ENCODE measurements at regions not wholly inside any gene's neighbourhood (a gene's known extent, or its start where the extent isn't known, plus 50 kb on each side); places are given as distances from the start of the nearest gene placed in this dataset.

- no peak for DNase-seq
Measured at GRCh38 chr4:149296503-149296902, 519.1 kb downstream of the IQCM start.

- no peak for DNase-seq
Measured at GRCh38 chr4:149296084-149296483, 519.6 kb downstream of the IQCM start.

- DNase-seq = no peak
Measured at GRCh38 chr4:149294601-149295000, 521.0 kb downstream of the IQCM start.

GRCh38 chr4:149293046-149293649 is 522.5 kb downstream of the IQCM start:
- DNase-seq = no peak

- no peak for DNase-seq
Measured at GRCh38 chr4:149292425-149293007, 523.1 kb downstream of the IQCM start.

- no peak for DNase-seq
Measured at GRCh38 chr4:149291463-149291862, 524.2 kb downstream of the IQCM start.

GRCh38 chr4:149280806-149281205 is 534.8 kb downstream of the IQCM start:
- DNase-seq = no peak

- DNase-seq = no peak
Measured at GRCh38 chr4:149279776-149280175, 535.9 kb downstream of the IQCM start.

GRCh38 chr4:149279331-149279730 is 536.3 kb downstream of the IQCM start:
- no peak for DNase-seq

- no peak for DNase-seq
Measured at GRCh38 chr4:149277705-149278104, 537.9 kb downstream of the IQCM start.

GRCh38 chr4:149269835-149270234 is 545.8 kb downstream of the IQCM start:
- DNase-seq = no peak

- DNase-seq = no peak
Measured at GRCh38 chr4:149266301-149266700, 549.3 kb downstream of the IQCM start.

GRCh38 chr4:149265645-149266044 is 550.0 kb downstream of the IQCM start:
- DNase-seq = no peak

- peak in 1 of 56 donors; percentile 0 for DNase-seq
Measured at GRCh38 chr4:149264093-149264733, 551.4 kb downstream of the IQCM start.

- peak in 2 of 56 donors; percentile 1 to 3 for DNase-seq
Measured at GRCh38 chr4:149248191-149248764, 567.4 kb downstream of the IQCM start.

GRCh38 chr4:149247164-149247563 is 568.5 kb downstream of the IQCM start:
- DNase-seq = no peak

GRCh38 chr4:149245333-149245732 is 570.3 kb downstream of the IQCM start:
- no peak for DNase-seq

- no peak for DNase-seq
Measured at GRCh38 chr4:149238097-149238496, 577.5 kb downstream of the IQCM start.

- DNase-seq = no peak
Measured at GRCh38 chr4:149234798-149235197, 580.8 kb downstream of the IQCM start.

- no peak for DNase-seq
Measured at GRCh38 chr4:149223659-149224058, 592.0 kb downstream of the IQCM start.

- DNase-seq = no peak
Measured at GRCh38 chr4:149218672-149219071, 597.0 kb downstream of the IQCM start.

GRCh38 chr4:149214301-149214700 is 601.3 kb downstream of the IQCM start:
- no peak for DNase-seq

- no peak for DNase-seq
Measured at GRCh38 chr4:149211876-149212275, 603.8 kb downstream of the IQCM start.
